Esophagus squamous epithelium (tissue), 4 donors: ENCODE measurements at regions not wholly inside any gene's neighbourhood (a gene's known extent, or its start where the extent isn't known, plus 50 kb on each side); places are given as distances from the start of the nearest gene placed in this dataset.

ENCODE experiments used
- CTCF ChIP-seq, 6 experiments: fragments of 450-650 bp in 4 of 6; fragments of 200-600 bp in 2 of 6; sonication (generic) in 2 of 6; IDR thresholded peaks; one replicate each; pipeline ENCODE4 v1.5.1; 2016 to 2019; ENCODE audit warnings: antibody characterized with exemption in 6 of 6, mild to moderate bottlenecking in 4 of 6, moderate library complexity in 4 of 6
- POLR2A ChIP-seq, 4 donors: fragments of 450-650 bp; IDR thresholded peaks; one replicate each; pipeline ENCODE4 v1.6.1; 2017; ENCODE audit warnings: antibody characterized with exemption in 4 of 4, mild to moderate bottlenecking in 4 of 4, moderate library complexity in 3 of 4

- TF ChIP-seq CTCF (IDR thresholded peaks at IDR 0.05), result no peak
- TF ChIP-seq POLR2A (IDR thresholded peaks at IDR 0.05), result no peak
Measured at GRCh38 chr9:38243993-38244392, 148.5 kb upstream of the ALDH1B1 start.
